ENCODE measurements at regions not wholly inside any gene's neighbourhood (a gene's known extent, or its start where the extent isn't known, plus 50 kb on each side); places are given as distances from the start of the nearest gene placed in this dataset.

DNA sequence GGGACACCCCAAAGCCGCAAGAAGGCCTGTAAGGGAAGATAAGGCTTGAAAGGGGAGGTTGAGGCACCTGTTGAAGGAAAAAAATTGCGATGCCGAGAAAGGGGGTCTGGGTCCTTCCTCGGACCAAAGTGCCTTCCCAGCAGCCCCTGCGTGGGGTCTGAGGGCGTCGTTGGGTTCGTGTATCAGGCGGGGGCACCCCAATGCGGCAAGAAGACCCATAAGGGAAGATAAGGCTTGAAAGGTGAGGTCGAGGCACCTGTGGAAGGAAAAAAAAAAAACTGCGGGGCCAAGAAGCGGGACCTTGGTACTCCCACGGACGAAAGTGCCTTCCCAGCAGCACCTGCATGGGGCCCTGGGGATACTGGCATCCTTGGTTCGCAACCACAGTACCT, 277.5 kb downstream of the ALG10 start:
- no peak for DNase-seq (ENCODE audit: low read depth in 4 of 6, low spot score in 6 of 6)
- Histone ChIP-seq H3K4me3 (ENCODE audit: low read depth, low read length) (no peak overlapping the region), H3K27ac (ENCODE audit: low read depth, low read length) (no peak overlapping the region), H3K4me1 (ENCODE audit: control insufficient read depth, insufficient read depth, low read length) (no peaks in the 10 kb centered on the region), H3K9me3 (ENCODE audit: control insufficient read depth, insufficient read depth, low read length) (peaks cover 17% of the 10 kb centered on the region), H3K27me3 (ENCODE audit: control insufficient read depth, insufficient read depth, low read length) (no peaks in the 10 kb centered on the region), H3K36me3 (ENCODE audit: control insufficient read depth, insufficient read depth, low read length) (no peaks in the 10 kb centered on the region)
- 70% methylated on average over 16 of the region's 16 CpGs for WGBS (ENCODE audit: insufficient coverage)

- Histone ChIP-seq H3K4me3 (ENCODE audit: low read depth, low read length) (no peak overlapping the region), H3K27me3 (ENCODE audit: control insufficient read depth, insufficient read depth, low read length) (no peaks in the 10 kb centered on the region), H3K4me1 (ENCODE audit: control insufficient read depth, insufficient read depth, low read length) (no peaks in the 10 kb centered on the region), H3K9me3 (ENCODE audit: control insufficient read depth, insufficient read depth, low read length) (peaks cover 17% of the 10 kb centered on the region), H3K27ac (ENCODE audit: low read depth, low read length) (no peak overlapping the region), H3K36me3 (ENCODE audit: control insufficient read depth, insufficient read depth, low read length) (no peaks in the 10 kb centered on the region)
- 78% methylated on average over 31 of the region's 34 CpGs for WGBS (ENCODE audit: insufficient coverage)
- DNase-seq (ENCODE audit: low read depth in 4 of 6, low spot score in 6 of 6) = no peak
Observed at GRCh38 chr12:34300376-34301250, 278.3 kb downstream of the ALG10 start.

DNA sequence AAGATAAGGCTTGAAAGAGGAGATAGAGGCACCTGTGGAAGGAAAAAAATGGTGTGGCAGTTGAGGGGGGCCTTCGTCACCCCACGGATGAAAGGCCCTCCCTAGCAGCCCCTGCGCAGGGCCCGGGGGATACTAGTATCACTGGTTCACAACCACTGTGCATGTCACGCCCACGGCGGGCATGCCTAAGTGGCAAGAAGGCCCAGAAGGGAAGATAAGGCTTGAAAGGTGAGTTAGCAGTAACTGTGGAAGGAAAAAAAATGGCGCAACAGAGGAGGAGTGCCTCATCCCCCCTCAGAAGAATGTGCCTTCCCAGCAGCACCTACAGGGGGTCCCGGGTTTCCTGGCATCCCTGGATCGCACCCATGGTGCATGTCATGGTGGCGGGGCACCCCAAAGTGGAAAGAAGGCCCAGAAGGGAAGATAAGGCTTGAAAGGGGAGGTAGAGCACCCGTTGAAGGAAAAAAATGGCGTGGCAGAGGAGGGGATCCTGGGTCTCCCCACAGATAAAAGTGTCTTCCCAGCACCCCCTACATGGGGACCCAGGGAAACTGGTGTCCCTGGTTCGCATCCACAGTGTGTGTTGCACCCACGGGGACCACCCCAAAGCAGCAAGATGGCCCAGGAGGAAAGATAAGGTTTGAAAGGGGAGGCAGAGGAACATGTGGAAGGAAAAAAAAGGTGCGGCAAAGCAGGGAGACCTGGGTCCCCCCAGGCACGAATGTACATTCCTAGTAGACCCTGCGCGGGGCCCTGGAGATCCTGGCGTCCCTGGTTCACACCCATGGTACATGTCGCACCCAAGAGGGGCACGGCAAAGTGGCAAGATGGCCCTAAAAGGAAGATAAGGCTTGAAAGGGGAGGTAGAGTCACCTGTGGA, 279.2 kb downstream of the ALG10 start:
- peaks cover 21% of the 10 kb centered on the region for H3K9me3 ChIP-seq (ENCODE audit: control insufficient read depth, insufficient read depth, low read length)
- no peak overlapping the region for H3K27ac ChIP-seq (ENCODE audit: low read depth, low read length)
- H3K4me1 ChIP-seq (ENCODE audit: control insufficient read depth, insufficient read depth, low read length) = no peaks in the 10 kb centered on the region
- H3K4me3 ChIP-seq (ENCODE audit: low read depth, low read length) = no peak overlapping the region
- H3K36me3 ChIP-seq (ENCODE audit: control insufficient read depth, insufficient read depth, low read length) = no peaks in the 10 kb centered on the region
- H3K27me3 ChIP-seq (ENCODE audit: control insufficient read depth, insufficient read depth, low read length) = no peaks in the 10 kb centered on the region
- no peak for DNase-seq (ENCODE audit: low read depth in 4 of 6, low spot score in 6 of 6)
- 85% methylated on average over 19 of the region's 22 CpGs for WGBS (ENCODE audit: insufficient coverage)

DNA sequence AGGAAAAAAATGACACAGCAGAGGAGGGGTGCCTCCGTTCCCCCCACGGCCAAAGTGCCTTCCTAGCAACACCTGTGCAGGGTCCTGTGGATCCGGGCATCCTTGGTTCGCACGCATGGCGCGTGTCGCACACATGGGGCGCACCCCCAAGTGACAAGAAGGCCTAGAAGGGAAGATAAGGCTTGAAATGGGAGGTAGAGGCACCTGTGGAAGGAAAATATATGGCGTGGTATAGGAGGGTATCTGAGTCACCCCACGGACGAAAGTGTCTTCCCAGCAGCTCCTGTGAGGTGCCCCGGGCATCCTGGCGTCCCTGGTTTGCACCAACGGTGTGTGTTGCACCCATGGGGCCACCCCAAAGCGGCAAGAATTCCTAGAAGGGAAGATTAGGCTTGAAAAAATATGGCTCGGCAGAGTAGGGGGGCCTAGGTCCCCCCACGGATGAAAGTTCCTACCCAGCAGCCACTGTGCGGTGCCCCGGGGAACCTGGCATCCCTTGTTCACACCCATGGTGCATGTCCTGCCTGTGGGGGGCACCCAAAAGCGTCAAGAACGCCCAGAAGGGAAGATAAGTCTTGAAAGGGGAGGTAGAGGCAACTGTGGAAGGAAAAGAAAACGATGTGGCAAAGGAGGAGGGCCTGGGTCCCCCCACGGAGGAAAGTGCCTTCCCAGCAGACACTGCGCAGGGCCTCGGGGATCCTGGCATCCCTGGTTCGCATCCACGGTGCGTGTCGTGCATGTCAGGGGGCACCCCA, 280.0 kb downstream of the ALG10 start:
- Histone ChIP-seq H3K4me3 (ENCODE audit: low read depth, low read length) (no peak overlapping the region), H3K36me3 (ENCODE audit: control insufficient read depth, insufficient read depth, low read length) (no peaks in the 10 kb centered on the region), H3K9me3 (ENCODE audit: control insufficient read depth, insufficient read depth, low read length) (peaks cover 22% of the 10 kb centered on the region), H3K27me3 (ENCODE audit: control insufficient read depth, insufficient read depth, low read length) (no peaks in the 10 kb centered on the region), H3K4me1 (ENCODE audit: control insufficient read depth, insufficient read depth, low read length) (no peaks in the 10 kb centered on the region), H3K27ac (ENCODE audit: low read depth, low read length) (no peak overlapping the region)
- WGBS (ENCODE audit: insufficient coverage) = 73% methylated on average over 26 of the region's 30 CpGs
- no peak for DNase-seq (ENCODE audit: low read depth in 4 of 6, low spot score in 6 of 6)

GRCh38 chr12:34303091-34303870, 281.0 kb downstream of the ALG10 start:
- no peak for DNase-seq (ENCODE audit: low read depth in 4 of 6, low spot score in 6 of 6)
- no peaks in the 10 kb centered on the region for H3K27me3 ChIP-seq (ENCODE audit: control insufficient read depth, insufficient read depth, low read length)
- 82% methylated on average over 23 of the region's 24 CpGs for WGBS (ENCODE audit: insufficient coverage)
- H3K4me3 ChIP-seq (ENCODE audit: low read depth, low read length) = no peak overlapping the region
- H3K4me1 ChIP-seq (ENCODE audit: control insufficient read depth, insufficient read depth, low read length) = no peaks in the 10 kb centered on the region
- H3K9me3 ChIP-seq (ENCODE audit: control insufficient read depth, insufficient read depth, low read length) = peaks cover 23% of the 10 kb centered on the region
- H3K36me3 ChIP-seq (ENCODE audit: control insufficient read depth, insufficient read depth, low read length) = no peaks in the 10 kb centered on the region
- no peak overlapping the region for H3K27ac ChIP-seq (ENCODE audit: low read depth, low read length)

DNA sequence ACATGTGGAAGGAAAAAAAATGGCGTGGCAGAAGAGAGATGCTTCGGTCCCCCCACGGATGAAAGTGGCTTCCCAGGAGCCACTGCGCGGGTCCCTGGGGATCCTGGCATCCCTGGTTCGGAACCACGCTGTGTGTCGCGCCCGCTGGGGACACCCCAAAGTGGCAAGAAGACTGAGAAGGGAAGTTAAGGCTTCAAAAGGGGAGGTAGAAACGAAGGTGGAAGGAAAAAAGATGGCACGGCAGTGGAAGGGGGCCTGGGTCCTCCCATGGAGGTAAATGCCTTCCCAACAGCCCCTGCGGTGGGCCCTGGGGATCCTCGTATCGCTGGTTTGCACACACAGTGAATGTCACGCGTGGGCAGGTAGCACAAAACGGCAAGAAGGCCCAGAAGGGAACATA, 281.7 kb downstream of the ALG10 start:
- peaks cover 23% of the 10 kb centered on the region for H3K9me3 ChIP-seq (ENCODE audit: control insufficient read depth, insufficient read depth, low read length)
- 68% methylated on average over 18 of the region's 18 CpGs for WGBS (ENCODE audit: insufficient coverage)
- H3K27me3 ChIP-seq (ENCODE audit: control insufficient read depth, insufficient read depth, low read length) = no peaks in the 10 kb centered on the region
- no peak for DNase-seq (ENCODE audit: low read depth in 4 of 6, low spot score in 6 of 6)
- no peak overlapping the region for H3K27ac ChIP-seq (ENCODE audit: low read depth, low read length)
- no peaks in the 10 kb centered on the region for H3K4me1 ChIP-seq (ENCODE audit: control insufficient read depth, insufficient read depth, low read length)
- H3K36me3 ChIP-seq (ENCODE audit: control insufficient read depth, insufficient read depth, low read length) = no peaks in the 10 kb centered on the region
- no peak overlapping the region for H3K4me3 ChIP-seq (ENCODE audit: low read depth, low read length)

GRCh38 chr12:34304546-34304945, 282.2 kb downstream of the ALG10 start:
- 80% methylated on average over 13 of the region's 13 CpGs for WGBS (ENCODE audit: insufficient coverage)
- DNase-seq (ENCODE audit: low read depth in 4 of 6, low spot score in 6 of 6) = no peak
- Histone ChIP-seq H3K4me1 (ENCODE audit: control insufficient read depth, insufficient read depth, low read length) (no peaks in the 10 kb centered on the region), H3K4me3 (ENCODE audit: low read depth, low read length) (no peak overlapping the region), H3K36me3 (ENCODE audit: control insufficient read depth, insufficient read depth, low read length) (no peaks in the 10 kb centered on the region), H3K27ac (ENCODE audit: low read depth, low read length) (no peak overlapping the region), H3K27me3 (ENCODE audit: control insufficient read depth, insufficient read depth, low read length) (no peaks in the 10 kb centered on the region), H3K9me3 (ENCODE audit: control insufficient read depth, insufficient read depth, low read length) (peaks cover 23% of the 10 kb centered on the region)

- no peak for DNase-seq (ENCODE audit: low read depth in 4 of 6, low spot score in 6 of 6)
- no peak overlapping the region for H3K4me3 ChIP-seq (ENCODE audit: low read depth, low read length)
- no peaks in the 10 kb centered on the region for H3K27me3 ChIP-seq (ENCODE audit: control insufficient read depth, insufficient read depth, low read length)
- H3K36me3 ChIP-seq (ENCODE audit: control insufficient read depth, insufficient read depth, low read length) = no peaks in the 10 kb centered on the region
- H3K27ac ChIP-seq (ENCODE audit: low read depth, low read length) = no peak overlapping the region
- H3K4me1 ChIP-seq (ENCODE audit: control insufficient read depth, insufficient read depth, low read length) = no peaks in the 10 kb centered on the region
- H3K9me3 ChIP-seq (ENCODE audit: control insufficient read depth, insufficient read depth, low read length) = peaks cover 23% of the 10 kb centered on the region
- WGBS (ENCODE audit: insufficient coverage) = 75% methylated on average over 21 of the region's 21 CpGs
Observed at GRCh38 chr12:34305176-34305575, 282.9 kb downstream of the ALG10 start.
